Stomach (tissue), 4 donors: ENCODE measurements at regions not wholly inside any gene's neighbourhood (a gene's known extent, or its start where the extent isn't known, plus 50 kb on each side); places are given as distances from the start of the nearest gene placed in this dataset.

Experiments
- POLR2A ChIP-seq, 4 donors: fragments of 450-650 bp; IDR thresholded peaks; one replicate each; pipeline ENCODE4 v1.6.1; 2016; ENCODE audit warnings: antibody characterized with exemption in 4 of 4, control low read depth in 2 of 4, mild to moderate bottlenecking in 1 of 4, moderate library complexity in 1 of 4
- TF ChIP-seq, protein P1 (sequence below), 7 experiments: fragments of 450-650 bp in 4 of 7; fragments of 200-600 bp in 3 of 7; sonication (generic) in 3 of 7; IDR thresholded peaks; one replicate each; pipeline ENCODE4 v1.5.1; 2016 to 2019; ENCODE audit warnings: antibody characterized with exemption in 7 of 7, control low read depth in 2 of 7, mild to moderate bottlenecking in 1 of 7

DNA sequence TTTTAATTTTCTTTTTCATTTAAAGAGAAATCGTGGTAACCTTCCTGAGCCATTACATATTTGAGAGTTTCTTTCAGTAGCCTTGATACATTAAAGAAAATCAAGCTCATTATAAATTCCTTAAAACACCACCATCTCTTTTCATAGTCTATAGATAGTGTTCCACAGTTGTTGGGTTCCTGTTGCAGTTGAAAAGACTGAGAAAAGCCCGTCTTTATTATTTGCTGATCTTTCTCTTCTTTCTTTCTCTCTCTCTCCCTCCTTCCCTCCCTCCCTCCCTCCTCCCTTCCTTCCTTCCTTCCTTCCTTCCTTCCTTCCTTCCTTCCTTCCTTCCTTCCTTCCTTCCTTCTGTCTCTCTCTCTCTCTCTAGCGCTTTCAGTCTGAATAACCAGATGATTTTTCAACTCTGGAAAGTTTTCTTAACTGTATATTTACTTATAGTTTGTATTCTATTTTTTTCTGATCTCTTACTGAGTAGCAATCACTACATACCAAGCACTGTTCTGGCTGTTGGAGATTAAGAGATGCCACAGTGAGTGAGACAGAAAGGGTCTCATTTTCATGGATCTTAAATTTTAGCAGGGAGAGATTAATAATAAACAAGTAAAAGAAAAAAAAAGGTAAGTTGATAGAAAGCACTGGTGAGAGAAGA, 157.5 kb downstream of the TINAG start:
- TF ChIP-seq, protein P1, sequence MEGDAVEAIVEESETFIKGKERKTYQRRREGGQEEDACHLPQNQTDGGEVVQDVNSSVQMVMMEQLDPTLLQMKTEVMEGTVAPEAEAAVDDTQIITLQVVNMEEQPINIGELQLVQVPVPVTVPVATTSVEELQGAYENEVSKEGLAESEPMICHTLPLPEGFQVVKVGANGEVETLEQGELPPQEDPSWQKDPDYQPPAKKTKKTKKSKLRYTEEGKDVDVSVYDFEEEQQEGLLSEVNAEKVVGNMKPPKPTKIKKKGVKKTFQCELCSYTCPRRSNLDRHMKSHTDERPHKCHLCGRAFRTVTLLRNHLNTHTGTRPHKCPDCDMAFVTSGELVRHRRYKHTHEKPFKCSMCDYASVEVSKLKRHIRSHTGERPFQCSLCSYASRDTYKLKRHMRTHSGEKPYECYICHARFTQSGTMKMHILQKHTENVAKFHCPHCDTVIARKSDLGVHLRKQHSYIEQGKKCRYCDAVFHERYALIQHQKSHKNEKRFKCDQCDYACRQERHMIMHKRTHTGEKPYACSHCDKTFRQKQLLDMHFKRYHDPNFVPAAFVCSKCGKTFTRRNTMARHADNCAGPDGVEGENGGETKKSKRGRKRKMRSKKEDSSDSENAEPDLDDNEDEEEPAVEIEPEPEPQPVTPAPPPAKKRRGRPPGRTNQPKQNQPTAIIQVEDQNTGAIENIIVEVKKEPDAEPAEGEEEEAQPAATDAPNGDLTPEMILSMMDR (IDR thresholded peaks at IDR 0.05) = no peak
- TF ChIP-seq POLR2A (IDR thresholded peaks at IDR 0.05) = no peak
